ENCODE measurements at regions not wholly inside any gene's neighbourhood (a gene's known extent, or its start where the extent isn't known, plus 50 kb on each side); places are given as distances from the start of the nearest gene placed in this dataset.
"Not testable (repeated sequence)": the region's sequence is repeated elsewhere in the genome, so short reads cannot be mapped to it uniquely, and the experiment has no call there.

- no peak for DNase-seq (ENCODE audit: low spot score, unreplicated experiment)
- no peaks in the 10 kb centered on the region for H3K36me3 Mint-ChIP-seq (ENCODE audit: insufficient read depth)
- no peaks in the 10 kb centered on the region for H3K9me3 Mint-ChIP-seq (ENCODE audit: low read depth)
- peaks cover 35% of the 10 kb centered on the region for H3K27me3 Mint-ChIP-seq
- H3K4me1 Mint-ChIP-seq (ENCODE audit: low read depth), result peaks cover 7% of the 10 kb centered on the region
- H3K27ac Mint-ChIP-seq, result no peak overlapping the region
- H3K4me3 Mint-ChIP-seq (ENCODE audit: low read depth), result no peak overlapping the region
- no peak for TF ChIP-seq CTCF (IDR thresholded peaks at IDR 0.05; ENCODE audit: unreplicated experiment)
These were observed 142.8 kb downstream of the NECTIN1 start for GRCh38 chr11:119586181-119586580.

GRCh38 chr11:119585043-119585781 is 143.8 kb downstream of the NECTIN1 start:
- H3K36me3 Mint-ChIP-seq (ENCODE audit: insufficient read depth), result no peaks in the 10 kb centered on the region
- H3K27ac Mint-ChIP-seq, result peak overlapping the region; percentile 82
- peak; percentile 29 for DNase-seq (ENCODE audit: low spot score, unreplicated experiment)
- peak overlapping the region; percentile 74 for H3K4me3 Mint-ChIP-seq (ENCODE audit: low read depth)
- TF ChIP-seq CTCF (IDR thresholded peaks at IDR 0.05; ENCODE audit: unreplicated experiment), result no peak
- peaks cover 40% of the 10 kb centered on the region for H3K27me3 Mint-ChIP-seq
- H3K9me3 Mint-ChIP-seq (ENCODE audit: low read depth), result no peaks in the 10 kb centered on the region
- peaks cover 7% of the 10 kb centered on the region for H3K4me1 Mint-ChIP-seq (ENCODE audit: low read depth)

- Mint-ChIP-seq H3K9me3 (ENCODE audit: low read depth) (no peaks in the 10 kb centered on the region), H3K27ac (peak overlapping the region; percentile 82), H3K4me1 (ENCODE audit: low read depth) (peaks cover 7% of the 10 kb centered on the region), H3K36me3 (ENCODE audit: insufficient read depth) (no peaks in the 10 kb centered on the region), H3K4me3 (ENCODE audit: low read depth) (peak overlapping the region; percentile 74), H3K27me3 (peaks cover 37% of the 10 kb centered on the region)
- DNase-seq (ENCODE audit: low spot score, unreplicated experiment), result peak; percentile 25
- TF ChIP-seq CTCF (IDR thresholded peaks at IDR 0.05; ENCODE audit: unreplicated experiment), result no peak
These were observed 144.6 kb downstream of the NECTIN1 start for GRCh38 chr11:119584193-119585042.

GRCh38 chr11:119583585-119583984 is 145.4 kb downstream of the NECTIN1 start:
- DNase-seq (ENCODE audit: low spot score, unreplicated experiment), result no peak
- Mint-ChIP-seq H3K4me3 (ENCODE audit: low read depth) (no peak overlapping the region), H3K9me3 (ENCODE audit: low read depth) (no peaks in the 10 kb centered on the region), H3K36me3 (ENCODE audit: insufficient read depth) (no peaks in the 10 kb centered on the region), H3K27me3 (peaks cover 34% of the 10 kb centered on the region), H3K27ac (no peak overlapping the region), H3K4me1 (ENCODE audit: low read depth) (peaks cover 7% of the 10 kb centered on the region)
- TF ChIP-seq CTCF (IDR thresholded peaks at IDR 0.05; ENCODE audit: unreplicated experiment), result peak; percentile 26

GRCh38 chr11:119581396-119581795 is 147.6 kb downstream of the NECTIN1 start:
- H3K36me3 Mint-ChIP-seq (ENCODE audit: insufficient read depth); H3K4me3 Mint-ChIP-seq (ENCODE audit: low read depth); H3K9me3 Mint-ChIP-seq (ENCODE audit: low read depth): not testable (repeated sequence)

More at GRCh38 chr11:119581396-119581795, 147.6 kb downstream of the NECTIN1 start:
- not testable (repeated sequence) for DNase-seq (ENCODE audit: low spot score, unreplicated experiment); H3K27ac Mint-ChIP-seq; H3K4me1 Mint-ChIP-seq (ENCODE audit: low read depth)
- peaks cover 31% of the 10 kb centered on the region for H3K27me3 Mint-ChIP-seq

Data from progenitor cell of endocrine pancreas (in vitro differentiated cells).